ENCODE measurements at regions not wholly inside any gene's neighbourhood (a gene's known extent, or its start where the extent isn't known, plus 50 kb on each side); places are given as distances from the start of the nearest gene placed in this dataset.
A peak's percentile ranks its signal among the peaks of the same experiment; 100 is the strongest.

DNA sequence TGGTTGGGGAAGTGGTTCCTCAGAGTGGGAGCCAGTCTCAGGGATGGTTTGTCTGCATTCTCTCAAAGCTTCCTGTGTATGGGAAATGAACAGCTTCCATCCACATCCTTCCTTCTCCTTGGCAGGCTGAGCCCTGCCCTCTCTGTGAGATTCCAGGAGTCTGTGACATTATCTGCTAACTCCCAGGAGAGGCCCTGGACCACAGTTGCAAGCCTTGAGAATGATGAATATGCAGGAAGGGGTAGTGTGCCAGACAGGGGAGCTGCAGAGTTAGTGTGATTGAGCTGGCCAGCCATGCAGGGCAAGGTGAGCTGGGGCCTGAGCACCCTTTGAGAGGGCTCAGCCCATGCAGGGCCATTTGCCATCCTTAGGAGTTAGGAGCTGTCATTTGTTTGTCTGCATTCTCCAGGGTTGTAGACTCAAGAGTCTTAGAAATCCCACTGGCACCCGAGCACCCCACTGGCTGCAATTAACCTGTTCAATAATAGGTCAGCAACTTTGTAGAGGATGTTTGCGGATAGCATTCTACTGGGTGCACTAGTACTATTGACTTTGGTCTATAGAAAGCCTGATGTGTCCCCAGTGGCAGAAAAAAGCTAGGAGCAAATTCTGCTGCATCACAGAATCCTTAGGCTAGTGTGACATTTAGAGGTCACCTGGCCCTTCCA lies 299.0 kb upstream of the CADM1 start:
- no peak overlapping the region for H3K4me3 ChIP-seq (ENCODE audit: low read length)
- no peak for DNase-seq
- no peaks in the 10 kb centered on the region for H3K4me1 ChIP-seq (ENCODE audit: control insufficient read depth, insufficient read depth, low read length)
- H3K9me3 ChIP-seq (replicated peaks; ENCODE audit: control insufficient read depth, low read depth, low read length) = peaks cover 9% of the 10 kb centered on the region
- H3K36me3 ChIP-seq (ENCODE audit: control insufficient read depth, insufficient read depth, low read length) = no peaks in the 10 kb centered on the region
- no peak overlapping the region for H3K27ac ChIP-seq (ENCODE audit: low read length)
- peaks cover 3% of the 10 kb centered on the region for H3K27me3 ChIP-seq (ENCODE audit: control insufficient read depth, insufficient read depth, low read length)
- 100% methylated on average over 1 of the region's 2 CpGs for WGBS (ENCODE audit: insufficient coverage)

DNA sequence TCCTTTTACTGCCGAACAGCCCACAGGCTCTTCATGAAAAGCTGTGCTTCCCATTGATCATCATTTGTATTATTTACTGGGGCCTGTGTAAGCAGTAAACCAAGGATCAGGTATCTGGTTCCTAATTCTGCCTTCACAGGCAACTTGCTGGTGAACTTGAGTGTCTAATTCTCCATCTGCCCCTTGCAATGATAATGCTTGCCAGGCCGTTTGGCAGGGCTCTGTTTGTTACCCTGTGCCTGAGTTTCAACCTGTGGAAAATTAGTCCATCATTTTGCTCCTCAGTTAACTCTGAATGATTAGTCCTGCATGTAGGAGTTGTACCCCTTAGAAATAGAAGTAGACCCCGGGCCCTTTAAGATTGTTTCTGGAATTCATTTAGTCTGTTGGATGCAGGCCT lies 298.4 kb upstream of the CADM1 start:
- DNase-seq = no peak
- Histone ChIP-seq H3K27ac (ENCODE audit: low read length) (no peak overlapping the region), H3K36me3 (ENCODE audit: control insufficient read depth, insufficient read depth, low read length) (no peaks in the 10 kb centered on the region), H3K27me3 (ENCODE audit: control insufficient read depth, insufficient read depth, low read length) (peaks cover 3% of the 10 kb centered on the region), H3K4me3 (ENCODE audit: low read length) (no peak overlapping the region), H3K4me1 (ENCODE audit: control insufficient read depth, insufficient read depth, low read length) (no peaks in the 10 kb centered on the region), H3K9me3 (replicated peaks; ENCODE audit: control insufficient read depth, low read depth, low read length) (peaks cover 5% of the 10 kb centered on the region)
- WGBS (ENCODE audit: insufficient coverage) = 71% methylated on average over 1 of the region's 3 CpGs

DNA sequence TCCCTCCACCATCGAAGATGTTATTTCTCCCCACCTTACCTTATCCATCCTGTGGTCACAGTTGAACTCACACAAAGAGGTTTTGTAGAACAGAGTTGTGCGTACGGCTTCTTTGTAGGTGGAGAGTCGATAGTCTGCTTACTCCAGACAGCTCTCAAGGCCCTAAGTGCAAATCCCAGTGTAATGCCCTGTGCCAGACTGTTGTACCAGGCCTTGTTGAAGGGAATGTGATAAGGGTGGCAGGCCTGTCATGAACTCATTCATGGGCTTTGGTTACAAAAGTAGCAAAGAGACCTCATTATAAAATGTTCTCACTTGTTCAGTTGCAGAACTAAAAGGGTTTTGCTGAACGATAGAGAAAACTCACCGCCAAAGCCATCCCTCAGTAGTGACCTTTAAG lies 288.7 kb upstream of the CADM1 start:
- Histone ChIP-seq H3K9me3 (replicated peaks; ENCODE audit: control insufficient read depth, low read depth, low read length) (no peaks in the 10 kb centered on the region), H3K27ac (ENCODE audit: low read length) (no peak overlapping the region), H3K36me3 (ENCODE audit: control insufficient read depth, insufficient read depth, low read length) (no peaks in the 10 kb centered on the region), H3K4me1 (ENCODE audit: control insufficient read depth, insufficient read depth, low read length) (no peaks in the 10 kb centered on the region), H3K27me3 (ENCODE audit: control insufficient read depth, insufficient read depth, low read length) (peaks cover 3% of the 10 kb centered on the region), H3K4me3 (ENCODE audit: low read length) (no peak overlapping the region)
- DNase-seq = no peak
- no CpG with 5 or more reads among the region's 6 CpGs for WGBS (ENCODE audit: insufficient coverage)

DNA sequence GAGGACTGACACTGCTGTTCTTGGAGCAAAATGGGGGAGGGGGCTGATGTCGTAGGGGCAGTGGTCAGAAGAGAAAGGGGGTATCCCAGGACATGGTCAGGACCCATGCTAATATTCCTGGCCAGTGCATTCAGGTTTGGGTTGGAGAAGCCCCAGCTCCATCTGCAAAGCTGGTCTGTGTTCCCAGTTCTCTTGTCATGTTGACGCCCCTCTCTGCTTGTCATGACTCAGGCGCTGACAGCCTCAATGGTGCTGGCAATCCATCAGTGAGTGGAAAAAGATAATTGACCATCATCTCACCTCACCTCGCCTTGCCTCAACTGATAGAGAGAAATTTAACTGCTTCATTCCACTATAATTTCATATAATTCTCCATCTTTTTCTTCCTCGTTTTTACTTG lies 283.1 kb upstream of the CADM1 start:
- 65% methylated on average over 2 of the region's 5 CpGs for WGBS (ENCODE audit: insufficient coverage)
- Histone ChIP-seq H3K27ac (ENCODE audit: low read length) (no peak overlapping the region), H3K36me3 (ENCODE audit: control insufficient read depth, insufficient read depth, low read length) (no peaks in the 10 kb centered on the region), H3K4me3 (ENCODE audit: low read length) (no peak overlapping the region), H3K4me1 (ENCODE audit: control insufficient read depth, insufficient read depth, low read length) (peaks cover 3% of the 10 kb centered on the region), H3K9me3 (replicated peaks; ENCODE audit: control insufficient read depth, low read depth, low read length) (no peaks in the 10 kb centered on the region), H3K27me3 (ENCODE audit: control insufficient read depth, insufficient read depth, low read length) (no peaks in the 10 kb centered on the region)
- no peak for DNase-seq

DNA sequence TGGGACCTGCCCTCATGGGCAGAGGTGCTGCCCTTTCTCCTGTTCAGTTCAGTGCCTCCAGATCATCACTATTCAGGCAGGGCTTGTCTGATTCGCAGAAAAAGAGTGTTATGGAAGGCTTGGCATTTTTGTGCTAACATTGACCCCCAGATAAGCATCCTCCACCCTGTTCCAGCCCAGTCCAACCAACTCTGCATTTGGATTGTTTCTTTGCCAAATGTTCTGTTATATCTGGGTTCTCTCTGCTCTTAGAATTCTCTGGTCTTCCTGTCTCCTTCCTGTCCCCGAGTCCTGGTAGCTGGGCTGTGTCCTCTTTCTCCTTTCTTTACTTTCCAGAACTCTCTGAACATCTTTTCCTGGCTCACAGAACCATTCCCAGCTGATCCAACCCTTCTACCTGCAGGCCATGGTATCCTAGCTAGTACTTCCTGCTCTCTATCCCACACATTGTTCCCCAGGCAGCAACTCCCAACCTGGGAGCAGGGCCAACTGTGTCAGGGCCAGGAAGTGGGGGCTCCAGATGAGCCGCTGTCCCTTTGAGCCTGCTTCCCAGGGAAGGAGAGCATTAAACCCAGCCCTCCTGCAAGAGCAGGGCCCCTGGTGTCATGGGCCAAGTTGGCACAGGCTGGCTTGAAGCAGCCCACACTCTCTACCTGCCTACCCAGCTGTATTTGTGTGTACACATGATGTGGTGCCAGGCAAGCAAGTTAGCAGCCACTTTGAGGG lies 280.7 kb upstream of the CADM1 start:
- WGBS (ENCODE audit: insufficient coverage) = 39% methylated on average over 2 of the region's 3 CpGs
- no peak overlapping the region for H3K27ac ChIP-seq (ENCODE audit: low read length)

DNA sequence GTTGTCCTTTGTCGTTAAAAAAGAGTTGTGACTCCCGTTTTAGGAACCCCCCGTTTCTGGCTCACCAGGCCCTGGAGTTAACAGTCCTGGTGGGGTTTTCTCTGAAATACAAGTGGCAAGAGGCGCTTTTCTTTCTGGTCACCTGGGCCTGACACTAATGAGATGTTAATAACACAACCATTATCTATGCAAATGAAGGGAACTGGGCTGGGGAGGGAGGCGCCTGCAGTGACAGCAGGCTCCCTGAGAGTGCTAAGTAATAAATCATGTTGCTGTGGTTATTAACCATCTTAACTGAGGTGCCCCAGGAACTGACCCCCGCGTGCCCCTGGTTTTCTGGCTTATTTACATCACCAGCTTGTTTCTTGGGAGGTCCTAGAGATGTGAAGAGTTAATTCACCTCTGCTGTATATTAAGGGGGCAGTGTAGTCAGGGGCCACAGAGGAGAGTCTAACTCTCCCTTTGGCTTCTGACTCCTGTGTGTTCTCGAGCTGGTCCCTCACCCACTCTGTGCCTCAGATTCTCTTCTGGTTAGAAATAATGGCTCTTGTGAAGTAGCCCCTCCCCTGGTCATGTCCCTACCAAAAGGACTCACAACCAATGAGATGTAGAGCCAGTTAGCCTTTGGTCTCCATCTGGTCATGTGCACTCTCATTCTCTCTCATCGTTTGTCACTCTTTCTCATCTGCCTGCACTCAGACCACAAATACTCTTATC lies 276.6 kb upstream of the CADM1 start:
- no peak for DNase-seq
- no peaks in the 10 kb centered on the region for H3K27me3 ChIP-seq (ENCODE audit: control insufficient read depth, insufficient read depth, low read length)
- H3K27ac ChIP-seq (ENCODE audit: low read length) = no peak overlapping the region
- no peaks in the 10 kb centered on the region for H3K36me3 ChIP-seq (ENCODE audit: control insufficient read depth, insufficient read depth, low read length)
- peaks cover 10% of the 10 kb centered on the region for H3K4me1 ChIP-seq (ENCODE audit: control insufficient read depth, insufficient read depth, low read length)
- no peak overlapping the region for H3K4me3 ChIP-seq (ENCODE audit: low read length)
- 60% methylated on average over 2 of the region's 9 CpGs for WGBS (ENCODE audit: insufficient coverage)
- H3K9me3 ChIP-seq (replicated peaks; ENCODE audit: control insufficient read depth, low read depth, low read length) = no peaks in the 10 kb centered on the region

More for the DNA sequence above, 280.7 kb upstream of the CADM1 start:
- Histone ChIP-seq H3K36me3 (ENCODE audit: control insufficient read depth, insufficient read depth, low read length) (no peaks in the 10 kb centered on the region), H3K27me3 (ENCODE audit: control insufficient read depth, insufficient read depth, low read length) (no peaks in the 10 kb centered on the region), H3K4me1 (ENCODE audit: control insufficient read depth, insufficient read depth, low read length) (peaks cover 3% of the 10 kb centered on the region), H3K9me3 (replicated peaks; ENCODE audit: control insufficient read depth, low read depth, low read length) (no peaks in the 10 kb centered on the region), H3K4me3 (ENCODE audit: low read length) (no peak overlapping the region)
- DNase-seq = peak; percentile 53

DNA sequence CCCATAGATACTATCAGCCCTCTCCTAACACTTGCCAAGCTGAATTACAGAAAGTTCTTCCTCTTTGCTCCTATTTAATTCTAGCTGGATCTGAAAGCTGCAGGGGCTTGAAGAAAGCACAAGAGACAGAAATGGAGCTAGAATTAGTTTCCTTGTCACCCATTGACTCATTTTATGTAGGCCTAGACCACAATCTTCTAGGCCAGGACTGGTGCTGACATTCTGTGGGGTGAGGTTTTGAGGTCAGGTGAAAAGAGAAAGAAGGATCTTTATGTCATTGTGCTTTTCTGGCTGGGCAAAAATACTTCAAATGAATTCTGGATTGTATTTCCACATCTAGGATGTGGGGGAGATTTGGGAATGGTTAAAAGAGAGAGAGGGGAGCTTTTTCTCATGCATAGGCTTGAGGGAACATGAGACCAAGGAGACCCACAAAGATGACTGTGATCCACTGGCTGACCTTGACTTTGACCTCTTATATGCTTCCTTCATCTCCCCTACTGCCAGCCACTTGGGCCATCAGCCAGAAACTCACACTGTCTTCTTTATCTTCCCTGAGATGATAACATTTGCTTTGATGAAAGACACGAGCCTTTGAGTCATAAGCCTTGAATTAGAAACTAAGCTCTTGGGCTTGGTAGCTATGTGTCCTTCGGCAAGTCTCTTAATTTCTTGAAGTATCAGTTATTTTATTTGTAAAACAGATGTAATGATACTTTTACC lies 274.9 kb upstream of the CADM1 start:
- Histone ChIP-seq H3K4me3 (ENCODE audit: low read length) (no peak overlapping the region), H3K36me3 (ENCODE audit: control insufficient read depth, insufficient read depth, low read length) (no peaks in the 10 kb centered on the region), H3K4me1 (ENCODE audit: control insufficient read depth, insufficient read depth, low read length) (peaks cover 6% of the 10 kb centered on the region), H3K9me3 (replicated peaks; ENCODE audit: control insufficient read depth, low read depth, low read length) (no peaks in the 10 kb centered on the region), H3K27ac (ENCODE audit: low read length) (no peak overlapping the region), H3K27me3 (ENCODE audit: control insufficient read depth, insufficient read depth, low read length) (no peaks in the 10 kb centered on the region)
- DNase-seq = no peak
- WGBS (ENCODE audit: insufficient coverage) = no CpG with 5 or more reads among the region's 2 CpGs

DNA sequence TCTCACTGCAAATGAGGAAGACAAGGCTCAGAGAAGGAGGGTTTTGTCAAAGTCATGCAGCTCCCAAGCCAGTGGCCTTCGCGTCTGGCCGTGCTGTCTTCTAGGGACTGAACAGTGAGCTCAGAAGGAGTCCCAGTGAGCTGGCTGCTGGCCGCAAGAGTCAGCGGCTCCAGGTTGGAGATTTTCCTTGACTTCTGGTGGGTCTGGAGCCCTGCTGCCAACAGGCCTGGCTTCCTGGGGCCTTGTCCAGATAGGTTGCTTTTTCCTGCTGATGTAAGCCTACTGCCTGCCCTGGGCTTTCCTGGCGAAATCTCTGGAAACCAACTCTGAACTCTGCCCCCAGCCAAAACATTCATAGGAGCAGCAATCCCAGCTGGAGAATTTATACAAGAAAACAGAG lies 272.7 kb upstream of the CADM1 start:
- Histone ChIP-seq H3K4me1 (ENCODE audit: control insufficient read depth, insufficient read depth, low read length) (peaks cover 6% of the 10 kb centered on the region), H3K27me3 (ENCODE audit: control insufficient read depth, insufficient read depth, low read length) (no peaks in the 10 kb centered on the region), H3K27ac (ENCODE audit: low read length) (no peak overlapping the region), H3K4me3 (ENCODE audit: low read length) (no peak overlapping the region), H3K9me3 (replicated peaks; ENCODE audit: control insufficient read depth, low read depth, low read length) (no peaks in the 10 kb centered on the region), H3K36me3 (ENCODE audit: control insufficient read depth, insufficient read depth, low read length) (no peaks in the 10 kb centered on the region)
- WGBS (ENCODE audit: insufficient coverage) = 60% methylated on average over 5 of the region's 6 CpGs
- peak; percentile 45 for DNase-seq

DNA sequence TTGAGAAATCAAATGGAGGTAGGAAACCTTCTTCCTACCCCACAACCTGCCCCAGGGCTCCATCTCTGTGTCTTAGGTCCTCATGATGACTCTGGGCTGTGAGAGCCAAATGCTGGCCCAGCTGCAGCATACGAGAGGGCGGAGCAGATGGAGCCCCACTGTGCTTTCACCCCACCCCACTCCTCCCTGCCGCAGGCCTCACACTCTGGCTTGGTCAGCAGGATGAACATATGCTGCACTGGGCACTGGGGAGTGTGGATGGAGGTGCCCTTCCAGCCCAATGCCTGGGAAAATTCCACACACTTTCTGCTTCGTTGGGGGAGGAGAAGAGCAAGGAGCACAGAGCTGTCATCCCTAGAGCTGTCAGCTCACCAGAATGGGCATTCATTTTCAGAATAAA lies 271.6 kb upstream of the CADM1 start:
- Histone ChIP-seq H3K27ac (ENCODE audit: low read length) (no peak overlapping the region), H3K4me1 (ENCODE audit: control insufficient read depth, insufficient read depth, low read length) (peaks cover 6% of the 10 kb centered on the region), H3K27me3 (ENCODE audit: control insufficient read depth, insufficient read depth, low read length) (no peaks in the 10 kb centered on the region), H3K4me3 (ENCODE audit: low read length) (no peak overlapping the region), H3K36me3 (ENCODE audit: control insufficient read depth, insufficient read depth, low read length) (no peaks in the 10 kb centered on the region), H3K9me3 (replicated peaks; ENCODE audit: control insufficient read depth, low read depth, low read length) (no peaks in the 10 kb centered on the region)
- DNase-seq = no peak
- WGBS (ENCODE audit: insufficient coverage) = no CpG with 5 or more reads among the region's 4 CpGs

DNA sequence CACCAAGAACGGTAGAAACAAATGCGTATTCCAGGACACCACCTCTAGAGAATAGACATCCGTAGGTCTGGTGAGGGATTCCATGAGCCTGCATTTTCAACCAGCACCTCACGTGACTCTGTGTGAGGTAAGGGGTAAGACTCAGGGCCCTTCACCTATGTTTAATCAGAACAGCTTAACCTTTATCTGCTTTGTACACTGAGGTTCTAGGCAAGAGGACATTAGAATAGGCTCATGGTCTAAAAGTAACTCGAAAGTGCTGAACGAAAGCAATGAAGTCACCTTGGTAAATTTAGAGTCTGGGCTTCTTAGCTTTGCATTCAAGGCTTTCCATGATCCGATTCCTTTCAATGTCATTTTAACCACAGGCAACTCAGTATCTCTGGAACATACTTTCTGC lies 270.5 kb upstream of the CADM1 start:
- Histone ChIP-seq H3K27me3 (ENCODE audit: control insufficient read depth, insufficient read depth, low read length) (no peaks in the 10 kb centered on the region), H3K36me3 (ENCODE audit: control insufficient read depth, insufficient read depth, low read length) (no peaks in the 10 kb centered on the region), H3K4me3 (ENCODE audit: low read length) (no peak overlapping the region), H3K9me3 (replicated peaks; ENCODE audit: control insufficient read depth, low read depth, low read length) (no peaks in the 10 kb centered on the region), H3K4me1 (ENCODE audit: control insufficient read depth, insufficient read depth, low read length) (peaks cover 6% of the 10 kb centered on the region), H3K27ac (ENCODE audit: low read length) (no peak overlapping the region)
- WGBS (ENCODE audit: insufficient coverage) = 100% methylated on average over 3 of the region's 7 CpGs
- DNase-seq = no peak

Measured in muscle of leg (tissue), 3 donors.